ENCODE measurements at regions not wholly inside any gene's neighbourhood (a gene's known extent, or its start where the extent isn't known, plus 50 kb on each side); places are given as distances from the start of the nearest gene placed in this dataset.

GRCh38 chr12:93192878-93193277 is 184.8 kb upstream of the NUDT4 start (continued):
- TF ChIP-seq ZNF112 (tag by site-specific recombination; IDR thresholded peaks at IDR 0.05) (no peak), ZNF521 (tag by site-specific recombination; IDR thresholded peaks at IDR 0.05) (no peak), HOXC10 (CRISPR knock-in tag; IDR thresholded peaks at IDR 0.05) (no peak), ZBTB6 (tag by site-specific recombination; IDR thresholded peaks at IDR 0.05) (no peak), ZNF580 (tag by site-specific recombination; IDR thresholded peaks at IDR 0.05) (no peak), MYNN (tag by site-specific recombination; IDR thresholded peaks at IDR 0.05; ENCODE audit: borderline replicate concordance) (no peak), ZBTB10 (tag by site-specific recombination; IDR thresholded peaks at IDR 0.05) (no peak), EGR2 (tag by site-specific recombination; IDR thresholded peaks at IDR 0.05; ENCODE audit: low read depth) (no peak), KLF9 (tag by site-specific recombination; IDR thresholded peaks at IDR 0.05; ENCODE audit: low read depth) (no peak)

GRCh38 chr12:93195511-93195910 is 182.2 kb upstream of the NUDT4 start:
- TF ChIP-seq ZBTB49 (tag by site-specific recombination; IDR thresholded peaks at IDR 0.05; ENCODE audit: low read depth) = no peak
- no peak for TF ChIP-seq ZNF580 (tag by site-specific recombination; IDR thresholded peaks at IDR 0.05)
- TF ChIP-seq SCRT1 (tag by site-specific recombination; IDR thresholded peaks at IDR 0.05; ENCODE audit: borderline replicate concordance) = no peak
- TF ChIP-seq ZNF366 (tag by site-specific recombination; conservative IDR thresholded peaks at IDR 0.05) = no peak
- TF ChIP-seq ZNF335 (tag by site-specific recombination; conservative IDR thresholded peaks at IDR 0.05) = no peak
- no peak for TF ChIP-seq ZNF391 (tag by site-specific recombination; IDR thresholded peaks at IDR 0.05; ENCODE audit: borderline replicate concordance, low read depth)
- no peak for TF ChIP-seq RBAK (tag by site-specific recombination; IDR thresholded peaks at IDR 0.05)
- TF ChIP-seq ZNF23 (tag by site-specific recombination; IDR thresholded peaks at IDR 0.05; ENCODE audit: borderline replicate concordance) = no peak
- TF ChIP-seq ZNF629 (tag by site-specific recombination; IDR thresholded peaks at IDR 0.05) = no peak
- no peak for TF ChIP-seq ZNF514 (tag by site-specific recombination; IDR thresholded peaks at IDR 0.05)
- TF ChIP-seq ZNF660 (tag by site-specific recombination; IDR thresholded peaks at IDR 0.05) = no peak
- no peak for TF ChIP-seq HOXD13 (CRISPR knock-in tag; IDR thresholded peaks at IDR 0.05; ENCODE audit: borderline replicate concordance)
- no peak for TF ChIP-seq ZNF16 (tag by site-specific recombination; IDR thresholded peaks at IDR 0.05; ENCODE audit: low read depth)
- TF ChIP-seq KLF1 (tag by site-specific recombination; IDR thresholded peaks at IDR 0.05) = no peak
- no peak for TF ChIP-seq ZFP41 (tag by site-specific recombination; IDR thresholded peaks at IDR 0.05; ENCODE audit: borderline replicate concordance)
- no peak for TF ChIP-seq ZNF791 (tag by site-specific recombination; IDR thresholded peaks at IDR 0.05)
- TF ChIP-seq ZNF76 (tag by site-specific recombination; IDR thresholded peaks at IDR 0.05; ENCODE audit: borderline replicate concordance, low read depth) = no peak
- CTCF ChIA-PET = no interaction called here
- POLR2A ChIA-PET = no interaction called here

More at GRCh38 chr12:93195511-93195910, 182.2 kb upstream of the NUDT4 start:
- no peak overlapping the region for H3K27ac ChIP-seq (ENCODE audit: extremely low read depth, low read depth, low read length)
- no peak overlapping the region for H3K4me3 ChIP-seq (ENCODE audit: low read depth, low read length)
- no peaks in the 10 kb centered on the region for H3K9me3 ChIP-seq (ENCODE audit: control insufficient read depth, insufficient read depth, low read depth, low read length)
- peaks cover 11% of the 10 kb centered on the region for H3K4me1 ChIP-seq (ENCODE audit: control insufficient read depth, insufficient read depth, low read length)
- no peaks in the 10 kb centered on the region for H3K36me3 ChIP-seq (ENCODE audit: control insufficient read depth in 2 of 2, insufficient read depth in 1 of 2, low read length in 2 of 2)

Measured in HEK293 (cell line).